RCC 7860 (cell line): ENCODE measurements at regions not wholly inside any gene's neighbourhood (a gene's known extent, or its start where the extent isn't known, plus 50 kb on each side); places are given as distances from the start of the nearest gene placed in this dataset.
A peak's percentile ranks its signal among the peaks of the same experiment; 100 is the strongest.

Experiments
- DNase-seq: peaks from one replicate; pipeline ENCODE4 v3.0.0-alpha.2; 2015; ENCODE audit warnings: low spot score
- FAIRE-seq: peaks from 2 replicates; lab custom pipeline; 2012; peaks lifted over from hg19 to GRCh38; lab: Jason Lieb, UNC

GRCh38 chr20:22776369-22776768 is 192.0 kb upstream of the FOXA2 start:
- DNase-seq (peak; percentile 68), FAIRE-seq (no peak)

- FAIRE-seq (no peak), DNase-seq (no peak)
These were observed 195.5 kb upstream of the FOXA2 start for GRCh38 chr20:22779878-22780277.

GRCh38 chr20:22781869-22782268 is 197.5 kb upstream of the FOXA2 start:
- FAIRE-seq (no peak), DNase-seq (no peak)

- FAIRE-seq (no peak), DNase-seq (no peak)
These were observed 205.3 kb upstream of the FOXA2 start for GRCh38 chr20:22789676-22790075.

- no peak for FAIRE-seq
- no peak for DNase-seq
These were observed 207.0 kb upstream of the FOXA2 start for GRCh38 chr20:22791396-22791795.

GRCh38 chr20:22791877-22792525 is 207.6 kb upstream of the FOXA2 start:
- FAIRE-seq (no peak), DNase-seq (no peak)

GRCh38 chr20:22794200-22794599 is 209.8 kb upstream of the FOXA2 start:
- no peak for FAIRE-seq
- DNase-seq: peak; percentile 33

- no peak for FAIRE-seq
- no peak for DNase-seq
These were observed 211.1 kb upstream of the FOXA2 start for GRCh38 chr20:22795433-22795832.

GRCh38 chr20:22795871-22796270 is 211.5 kb upstream of the FOXA2 start:
- FAIRE-seq (peak; percentile 95), DNase-seq (peak; percentile 97)

- no peak for FAIRE-seq
- peak; percentile 34 for DNase-seq
These were observed 212.2 kb upstream of the FOXA2 start for GRCh38 chr20:22796469-22797077.

- FAIRE-seq: peak; percentile 35
- peak; percentile 93 for DNase-seq
These were observed 212.7 kb upstream of the FOXA2 start for GRCh38 chr20:22797103-22797502.

- FAIRE-seq (no peak), DNase-seq (no peak)
These were observed 215.3 kb upstream of the FOXA2 start for GRCh38 chr20:22799687-22800086.

GRCh38 chr20:22800129-22800528 is 215.8 kb upstream of the FOXA2 start:
- FAIRE-seq: no peak
- no peak for DNase-seq

- no peak for FAIRE-seq
- no peak for DNase-seq
These were observed 217.2 kb upstream of the FOXA2 start for GRCh38 chr20:22801528-22801927.

GRCh38 chr20:22802296-22802695 is 217.9 kb upstream of the FOXA2 start:
- FAIRE-seq: no peak

GRCh38 chr20:22805219-22805618 is 220.8 kb upstream of the FOXA2 start:
- DNase-seq (peak; percentile 33), FAIRE-seq (no peak)

More at GRCh38 chr20:22802296-22802695, 217.9 kb upstream of the FOXA2 start:
- DNase-seq: no peak

- DNase-seq (no peak), FAIRE-seq (no peak)
These were observed 221.6 kb upstream of the FOXA2 start for GRCh38 chr20:22805996-22806395.

- no peak for FAIRE-seq
These were observed 222.7 kb upstream of the FOXA2 start for GRCh38 chr20:22807045-22807444.

GRCh38 chr20:22807646-22808244 is 223.4 kb upstream of the FOXA2 start:
- FAIRE-seq (no peak), DNase-seq (no peak)

More at GRCh38 chr20:22807045-22807444, 222.7 kb upstream of the FOXA2 start:
- no peak for DNase-seq

- FAIRE-seq (no peak), DNase-seq (no peak)
These were observed 224.3 kb upstream of the FOXA2 start for GRCh38 chr20:22808628-22809027.

- no peak for DNase-seq
These were observed 225.1 kb upstream of the SSTR4 start for GRCh38 chr20:22810030-22810429.

More at GRCh38 chr20:22810030-22810429, 225.1 kb upstream of the SSTR4 start:
- FAIRE-seq: no peak
